Spleen (tissue), 7 donors: ENCODE measurements at regions not wholly inside any gene's neighbourhood (a gene's known extent, or its start where the extent isn't known, plus 50 kb on each side); places are given as distances from the start of the nearest gene placed in this dataset.

ENCODE experiments used
- POLR2AphosphoS5 ChIP-seq, 3 donors: sonication (generic); formaldehyde crosslinking; IDR thresholded peaks; one replicate each; pipeline ENCODE4 v1.5.1; 2017; ENCODE audit warnings: antibody characterized with exemption in 3 of 3
- TF ChIP-seq, protein P1 (sequence below), 11 experiments: fragments of 200-600 bp in 7 of 11; fragments of 450-650 bp in 4 of 11; sonication (generic) in 4 of 11; IDR thresholded peaks in 8 of 11; conservative IDR thresholded peaks in 3 of 11; 1 replicate in 7 of 11; 2 replicates in 4 of 11; pipeline versions ENCODE4 v1.4.0 to v1.8.0; 2016 to 2021; ENCODE audit warnings: antibody characterized with exemption in 11 of 11, inconsistent platforms in 4 of 11, mild to moderate bottlenecking in 1 of 11
- donor health status: DM: no; HTN: no; CAD: no; lungs with moderate emphysema.
- donor health status: DM: no; HTN: no; CAD: no.
- donor health status: DM: no; HTN: no; CAD: no.

DNA sequence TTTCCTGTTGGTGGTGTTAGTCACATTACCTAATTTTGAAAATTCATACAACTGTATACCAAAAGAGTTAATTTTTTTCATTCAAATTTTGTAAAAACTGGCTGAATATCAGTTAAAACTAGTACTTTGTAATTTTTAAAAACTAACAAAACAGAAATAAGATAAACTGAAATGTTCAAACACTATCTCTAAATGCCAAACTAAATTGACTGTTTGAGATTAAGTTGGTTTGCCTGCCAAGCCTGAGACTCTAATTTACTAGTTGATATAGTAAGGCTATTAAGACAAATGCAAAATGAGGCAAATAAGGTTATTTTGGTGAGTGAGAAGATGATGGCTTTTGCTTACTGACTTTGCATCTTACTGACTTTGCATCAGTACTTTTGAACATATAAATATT lies 1134.9 kb upstream of the LRRN3 start:
- no peak for TF ChIP-seq POLR2AphosphoS5 (IDR thresholded peaks at IDR 0.05)
- TF ChIP-seq, protein P1, sequence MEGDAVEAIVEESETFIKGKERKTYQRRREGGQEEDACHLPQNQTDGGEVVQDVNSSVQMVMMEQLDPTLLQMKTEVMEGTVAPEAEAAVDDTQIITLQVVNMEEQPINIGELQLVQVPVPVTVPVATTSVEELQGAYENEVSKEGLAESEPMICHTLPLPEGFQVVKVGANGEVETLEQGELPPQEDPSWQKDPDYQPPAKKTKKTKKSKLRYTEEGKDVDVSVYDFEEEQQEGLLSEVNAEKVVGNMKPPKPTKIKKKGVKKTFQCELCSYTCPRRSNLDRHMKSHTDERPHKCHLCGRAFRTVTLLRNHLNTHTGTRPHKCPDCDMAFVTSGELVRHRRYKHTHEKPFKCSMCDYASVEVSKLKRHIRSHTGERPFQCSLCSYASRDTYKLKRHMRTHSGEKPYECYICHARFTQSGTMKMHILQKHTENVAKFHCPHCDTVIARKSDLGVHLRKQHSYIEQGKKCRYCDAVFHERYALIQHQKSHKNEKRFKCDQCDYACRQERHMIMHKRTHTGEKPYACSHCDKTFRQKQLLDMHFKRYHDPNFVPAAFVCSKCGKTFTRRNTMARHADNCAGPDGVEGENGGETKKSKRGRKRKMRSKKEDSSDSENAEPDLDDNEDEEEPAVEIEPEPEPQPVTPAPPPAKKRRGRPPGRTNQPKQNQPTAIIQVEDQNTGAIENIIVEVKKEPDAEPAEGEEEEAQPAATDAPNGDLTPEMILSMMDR (IDR thresholded peaks at IDR 0.05 in 8 of 11, conservative IDR thresholded peaks at IDR 0.05 in 3 of 11), result no peak
